C4-2B (cell line): ENCODE measurements at regions not wholly inside any gene's neighbourhood (a gene's known extent, or its start where the extent isn't known, plus 50 kb on each side); places are given as distances from the start of the nearest gene placed in this dataset.

Experiments
- H3K27ac ChIP-seq: fragments of 450-650 bp; 2 replicates; pipeline ENCODE4 v1.5.1; 2017
- ZFX ChIP-seq: fragments of 450-650 bp; IDR thresholded peaks from 2 replicates; pipeline ENCODE4 v1.6.1; 2017
- TF ChIP-seq, protein P1 (sequence below): fragments of 450-650 bp; conservative IDR thresholded peaks from 2 replicates; pipeline ENCODE4 v1.5.1; 2017; ENCODE audit warnings: mild to moderate bottlenecking

DNA sequence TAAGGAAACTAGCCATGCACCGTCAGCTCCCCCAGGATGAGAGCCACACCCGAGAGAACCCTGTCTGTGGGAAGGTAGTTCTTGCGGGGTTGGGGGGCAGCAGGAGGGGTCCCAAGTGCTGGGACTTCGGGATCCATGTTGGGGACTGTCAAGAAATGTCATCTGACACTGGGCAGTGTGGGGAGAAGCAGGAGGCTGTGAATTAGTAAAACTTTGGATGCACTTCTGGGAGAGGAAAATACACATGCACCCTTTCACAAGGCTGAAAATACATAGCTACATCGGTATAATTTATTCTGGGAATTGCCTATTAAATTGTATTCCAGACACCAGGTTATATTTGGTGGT, 109.6 kb upstream of the RPS23 start:
- H3K27ac ChIP-seq = no peak overlapping the region
- TF ChIP-seq, protein P1, sequence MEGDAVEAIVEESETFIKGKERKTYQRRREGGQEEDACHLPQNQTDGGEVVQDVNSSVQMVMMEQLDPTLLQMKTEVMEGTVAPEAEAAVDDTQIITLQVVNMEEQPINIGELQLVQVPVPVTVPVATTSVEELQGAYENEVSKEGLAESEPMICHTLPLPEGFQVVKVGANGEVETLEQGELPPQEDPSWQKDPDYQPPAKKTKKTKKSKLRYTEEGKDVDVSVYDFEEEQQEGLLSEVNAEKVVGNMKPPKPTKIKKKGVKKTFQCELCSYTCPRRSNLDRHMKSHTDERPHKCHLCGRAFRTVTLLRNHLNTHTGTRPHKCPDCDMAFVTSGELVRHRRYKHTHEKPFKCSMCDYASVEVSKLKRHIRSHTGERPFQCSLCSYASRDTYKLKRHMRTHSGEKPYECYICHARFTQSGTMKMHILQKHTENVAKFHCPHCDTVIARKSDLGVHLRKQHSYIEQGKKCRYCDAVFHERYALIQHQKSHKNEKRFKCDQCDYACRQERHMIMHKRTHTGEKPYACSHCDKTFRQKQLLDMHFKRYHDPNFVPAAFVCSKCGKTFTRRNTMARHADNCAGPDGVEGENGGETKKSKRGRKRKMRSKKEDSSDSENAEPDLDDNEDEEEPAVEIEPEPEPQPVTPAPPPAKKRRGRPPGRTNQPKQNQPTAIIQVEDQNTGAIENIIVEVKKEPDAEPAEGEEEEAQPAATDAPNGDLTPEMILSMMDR = no peak
- TF ChIP-seq ZFX = no peak

DNA sequence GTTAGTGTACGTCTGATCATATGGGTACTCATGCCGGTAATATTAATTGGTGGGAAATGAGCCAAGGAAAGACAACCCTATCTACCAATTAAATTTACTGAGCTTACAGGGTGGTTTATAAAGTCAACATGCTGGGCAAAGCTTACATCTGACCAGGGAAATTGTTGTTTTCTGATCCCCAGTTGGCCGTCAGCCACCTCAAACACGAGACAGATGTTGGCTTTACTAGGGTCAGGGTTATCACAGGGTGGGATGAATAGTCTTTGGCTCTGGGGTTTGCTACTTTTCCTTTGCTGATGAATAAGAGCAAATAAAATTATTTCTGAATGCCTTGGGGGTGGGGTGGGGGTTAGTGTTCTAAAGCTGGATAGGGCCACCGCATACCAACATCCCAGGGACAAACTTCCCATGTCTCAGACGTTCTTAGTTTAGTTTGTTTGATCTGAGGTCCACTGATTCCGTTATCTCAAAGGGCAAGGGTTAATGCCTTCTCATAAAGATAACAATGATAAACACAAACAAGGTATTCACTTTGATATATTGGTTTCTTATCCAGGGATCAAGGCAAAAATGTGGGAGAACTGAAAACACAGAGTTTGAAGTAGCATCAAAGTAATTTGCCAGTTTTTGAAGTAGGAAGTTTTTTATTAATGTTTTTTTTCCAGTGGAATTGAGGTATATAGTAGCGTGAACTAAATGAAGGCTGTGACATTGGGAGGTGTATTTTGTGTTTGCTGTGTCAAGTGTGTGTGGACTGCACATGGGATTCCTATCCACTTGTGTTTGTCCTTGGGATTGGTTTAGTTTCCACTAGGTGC, 109.1 kb upstream of the RPS23 start:
- TF ChIP-seq ZFX = no peak
- TF ChIP-seq, protein P1 = no peak
- H3K27ac ChIP-seq = no peak overlapping the region

DNA sequence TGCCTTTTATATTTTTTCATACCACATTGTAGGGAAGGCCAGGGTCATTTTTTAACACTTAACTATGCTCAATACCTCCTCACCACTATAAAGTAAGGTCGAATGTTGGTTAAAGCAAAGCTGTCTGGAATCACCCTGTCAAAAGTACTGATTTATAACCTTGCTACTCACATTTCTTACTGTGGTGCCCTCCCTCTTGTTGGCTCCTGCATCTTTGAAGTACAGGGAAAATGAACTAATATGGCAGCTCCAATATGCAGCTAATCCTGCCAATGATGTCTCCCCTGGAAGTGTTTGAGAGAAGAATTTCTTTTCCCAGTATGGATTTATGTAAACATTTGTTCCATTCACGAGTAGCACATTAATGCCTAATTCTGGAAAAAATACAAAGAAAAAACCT, 108.4 kb upstream of the RPS23 start:
- no peak for TF ChIP-seq ZFX
- TF ChIP-seq, protein P1 = no peak

DNA sequence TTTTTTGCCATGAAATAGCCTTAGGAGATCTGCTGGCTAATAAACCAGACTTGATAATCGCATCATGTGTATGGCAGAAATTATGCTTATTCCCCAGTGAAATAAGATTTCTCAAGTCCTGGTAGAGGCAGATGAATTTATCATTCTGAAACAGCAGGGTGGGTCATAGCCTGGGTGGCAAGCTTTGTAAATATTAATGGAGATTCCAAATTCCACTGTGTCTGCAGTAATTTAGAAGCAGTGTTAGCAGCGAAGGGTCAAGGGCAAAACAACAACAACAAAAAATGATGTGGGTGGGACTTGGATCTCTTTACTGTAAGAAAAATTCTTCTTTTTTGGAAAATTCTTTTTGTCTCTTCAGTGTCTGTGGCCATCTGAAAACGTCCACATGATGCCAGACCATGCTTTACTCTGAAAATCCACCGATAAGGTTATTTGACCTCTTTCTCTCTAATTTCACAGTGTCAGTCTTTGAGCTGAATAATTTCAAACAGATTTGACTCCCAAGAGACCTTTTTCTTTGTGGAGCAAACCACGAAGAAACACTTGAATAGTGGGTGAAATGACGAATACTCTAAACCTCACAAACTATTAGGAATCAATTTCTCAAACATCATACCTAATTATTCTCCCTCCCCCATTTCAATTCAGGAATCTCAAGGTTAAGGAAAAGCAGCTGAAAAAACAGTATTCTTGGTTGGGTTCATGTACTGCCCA, 106.0 kb upstream of the RPS23 start:
- H3K27ac ChIP-seq = no peak overlapping the region
- TF ChIP-seq, protein P1 = no peak
- no peak for TF ChIP-seq ZFX

More for the DNA sequence above, 108.4 kb upstream of the RPS23 start:
- H3K27ac ChIP-seq = no peak overlapping the region

DNA sequence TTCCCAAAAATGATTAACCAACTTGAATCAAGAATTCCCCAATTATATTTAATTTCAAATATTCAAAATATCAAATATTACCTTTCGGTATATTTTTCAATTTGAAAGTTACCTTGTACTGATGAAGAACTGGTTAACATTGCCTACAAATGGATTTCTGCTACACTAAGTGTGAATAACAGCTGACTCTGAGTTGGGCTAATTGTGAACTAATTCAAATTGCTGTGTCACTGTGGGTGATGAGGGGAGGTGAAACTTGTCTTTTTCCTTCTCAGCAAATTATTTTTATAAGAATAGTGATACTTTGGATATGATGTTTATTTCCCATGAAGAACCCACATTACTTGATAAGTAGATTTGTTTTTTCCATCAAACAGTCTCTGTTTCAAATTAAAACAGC, 103.4 kb upstream of the RPS23 start:
- H3K27ac ChIP-seq = no peak overlapping the region
- TF ChIP-seq, protein P1 = no peak
- TF ChIP-seq ZFX = no peak

DNA sequence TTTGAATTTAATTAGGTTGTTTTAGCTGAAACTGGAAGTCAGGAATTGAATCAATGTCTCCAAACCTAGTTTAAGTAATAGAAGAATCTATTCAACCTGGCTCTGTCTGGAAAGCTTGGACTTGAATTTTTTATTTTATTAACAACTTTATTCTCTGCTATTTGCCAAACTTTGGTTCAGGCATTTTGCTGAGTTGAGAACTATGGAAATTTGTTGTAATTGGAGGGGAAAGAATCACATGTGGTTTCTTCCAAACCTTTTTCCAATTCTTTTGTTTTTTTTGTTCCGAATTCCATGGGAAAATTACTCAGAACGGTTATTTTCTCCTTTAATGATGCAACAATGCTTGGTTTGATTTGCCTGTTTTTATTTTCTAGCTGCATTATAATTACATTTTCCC, 98.2 kb upstream of the RPS23 start:
- no peak for TF ChIP-seq ZFX
- H3K27ac ChIP-seq = no peak overlapping the region

DNA sequence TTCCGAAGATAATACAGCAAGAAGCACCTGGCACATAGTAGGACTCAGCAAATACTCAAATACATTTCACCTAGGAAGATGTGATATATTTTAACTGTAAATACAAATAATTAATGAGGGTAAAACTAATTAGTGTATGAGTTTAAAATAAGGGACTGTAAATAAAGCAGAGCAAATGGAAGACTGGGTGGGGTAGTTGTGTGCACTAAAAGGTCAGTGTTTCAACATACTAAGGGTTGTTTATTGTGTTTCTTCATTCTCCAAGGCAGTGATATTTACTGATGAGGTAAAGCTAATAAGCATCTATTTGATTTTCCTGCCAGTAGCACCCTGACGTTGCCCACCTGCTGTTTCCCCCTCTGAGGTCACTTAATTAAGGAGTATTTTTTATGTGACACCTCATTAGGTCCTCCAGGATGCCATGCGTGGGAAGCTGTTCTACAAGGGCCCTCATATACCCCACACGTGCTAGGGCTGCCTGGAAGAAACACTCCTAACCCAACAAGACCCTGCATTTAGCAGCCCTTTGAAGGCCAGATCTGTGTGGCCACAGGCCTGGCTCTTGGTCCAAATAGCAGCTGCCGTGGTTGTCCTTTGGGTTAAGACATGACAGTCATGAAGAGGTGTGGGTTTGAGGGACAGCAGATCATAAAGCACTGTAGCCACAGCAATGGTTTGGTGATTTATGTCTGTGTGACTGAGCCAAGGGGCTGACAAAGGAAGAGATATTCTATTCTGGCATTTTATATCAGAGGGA, 97.5 kb upstream of the RPS23 start:
- no peak for TF ChIP-seq ZFX
- TF ChIP-seq, protein P1 = no peak
- H3K27ac ChIP-seq = no peak overlapping the region
